Astrocyte (in vitro differentiated cells and primary cell): ENCODE measurements at regions not wholly inside any gene's neighbourhood (a gene's known extent, or its start where the extent isn't known, plus 50 kb on each side); places are given as distances from the start of the nearest gene placed in this dataset.
A peak's percentile ranks its signal among the peaks of the same experiment; 100 is the strongest.

ENCODE experiments used
- DNase-seq: peaks from one replicate; pipeline ENCODE4 v3.0.0-alpha.2; 2010; ENCODE audit warnings: low read depth
- FAIRE-seq: peaks from 2 replicates; lab custom pipeline; 2011; peaks lifted over from hg19 to GRCh38; lab: Jason Lieb, UNC
- H2AFZ ChIP-seq: 2 replicates; pipeline ENCODE4 v1.6.0; 2012; ENCODE audit warnings: low read depth, low read length, inconsistent platforms
- H3K27ac ChIP-seq: 2 replicates; pipeline ENCODE4 v1.5.1; 2011; ENCODE audit warnings: low read depth, low read length, inconsistent platforms
- H3K27me3 ChIP-seq: 2 replicates; pipeline ENCODE4 v1.6.0; 2011; ENCODE audit warnings: low read length, inconsistent platforms; ENCODE audit not compliant: insufficient read depth
- H3K36me3 ChIP-seq: 2 replicates; pipeline ENCODE4 v1.5.1; 2011; ENCODE audit warnings: low read length, inconsistent platforms; ENCODE audit not compliant: insufficient read depth
- H3K4me1 ChIP-seq: 2 replicates; pipeline ENCODE4 v1.5.1; 2011; ENCODE audit warnings: low read length, inconsistent platforms; ENCODE audit not compliant: insufficient read depth
- H3K4me2 ChIP-seq: 2 replicates; pipeline ENCODE4 v1.6.0; 2012; ENCODE audit warnings: low read length, inconsistent platforms
- H3K4me3 ChIP-seq: 2 replicates; pipeline ENCODE4 v1.5.1; 2011; ENCODE audit warnings: low read depth, mild to moderate bottlenecking, low read length, inconsistent platforms; ENCODE audit not compliant: insufficient read depth
- H3K79me2 ChIP-seq: 2 replicates; pipeline ENCODE4 v1.6.0; 2012; ENCODE audit warnings: mild to moderate bottlenecking, low read length, inconsistent platforms; ENCODE audit not compliant: insufficient read depth
- H3K9ac ChIP-seq: 2 replicates; pipeline ENCODE4 v1.6.0; 2012; ENCODE audit warnings: mild to moderate bottlenecking, low read length, inconsistent platforms
- H3K9me3 ChIP-seq: 2 replicates; pipeline ENCODE4 v1.5.1; 2012; ENCODE audit warnings: low read depth, mild to moderate bottlenecking, low read length, inconsistent platforms; ENCODE audit not compliant: insufficient read depth
- H4K20me1 ChIP-seq: 2 replicates; pipeline ENCODE4 v1.6.0; 2012; ENCODE audit warnings: low read length, inconsistent platforms; ENCODE audit not compliant: insufficient read depth
- H3K27ac Mint-ChIP-seq: one replicate; pipeline ENCODE4 v1.8.0; 2021; ENCODE audit warnings: mild to moderate bottlenecking, mixed read lengths; ENCODE audit not compliant: unreplicated experiment
- H3K27me3 Mint-ChIP-seq: one replicate; pipeline ENCODE4 v1.8.0; 2021; ENCODE audit warnings: low read depth, mixed read lengths; ENCODE audit not compliant: unreplicated experiment
- H3K36me3 Mint-ChIP-seq: one replicate; pipeline ENCODE4 v1.8.0; 2021; ENCODE audit warnings: low read depth, mixed read lengths; ENCODE audit not compliant: unreplicated experiment
- H3K4me1 Mint-ChIP-seq: one replicate; pipeline ENCODE4 v1.8.0; 2021; ENCODE audit warnings: low read depth, mixed read lengths; ENCODE audit not compliant: unreplicated experiment
- H3K4me3 Mint-ChIP-seq: one replicate; pipeline ENCODE4 v1.8.0; 2021; ENCODE audit warnings: mild to moderate bottlenecking, moderate library complexity, mixed read lengths; ENCODE audit not compliant: unreplicated experiment
- H3K9me3 Mint-ChIP-seq: one replicate; pipeline ENCODE4 v1.8.0; 2021; ENCODE audit warnings: mild to moderate bottlenecking, mixed read lengths; ENCODE audit not compliant: unreplicated experiment
- CTCF ChIP-seq: IDR thresholded peaks from 2 replicates; pipeline ENCODE4 v1.5.1; 2011; ENCODE audit warnings: low read depth, mild to moderate bottlenecking, inconsistent platforms, low read length, moderate library complexity; ENCODE audit not compliant: insufficient read depth
- EZH2 ChIP-seq: IDR thresholded peaks from 2 replicates; pipeline ENCODE4 v1.6.1; 2012; ENCODE audit warnings: mild to moderate bottlenecking, low read length, inconsistent platforms; ENCODE audit not compliant: insufficient read depth

DNA sequence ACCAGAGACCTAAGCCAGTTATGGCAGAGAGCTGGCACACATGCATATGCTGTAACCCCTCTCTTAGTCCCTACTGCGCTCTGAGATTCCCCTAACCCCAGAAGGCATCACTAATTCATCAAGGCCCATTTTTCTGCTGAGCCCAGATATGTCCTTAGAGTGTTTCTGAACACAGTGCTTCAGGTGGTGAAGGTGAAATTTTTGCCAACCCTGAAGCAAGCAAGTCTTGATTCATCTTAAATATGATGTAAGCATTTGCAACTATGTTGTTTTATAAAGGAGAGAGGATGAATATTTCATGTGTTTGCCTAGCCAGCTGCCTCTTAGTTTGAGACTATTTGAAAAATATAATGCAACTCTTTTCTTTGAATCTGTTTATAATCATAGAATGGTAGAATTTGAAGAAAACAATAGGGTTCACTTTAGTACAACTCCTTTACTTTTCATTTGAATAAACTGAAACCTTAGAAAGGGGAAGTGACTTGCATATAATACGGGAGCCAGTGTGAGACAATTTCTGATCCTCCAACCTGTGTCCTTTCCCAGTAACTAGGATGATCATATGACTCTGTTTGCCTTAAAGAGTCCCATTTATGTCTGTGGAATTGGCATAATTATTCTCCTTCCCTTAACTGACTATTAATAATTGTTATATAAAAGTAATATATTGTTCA lies 194.3 kb upstream of the MTNR1B start:
- H3K4me3 Mint-ChIP-seq: no peak overlapping the region
- no peak overlapping the region for H3K9ac ChIP-seq
- no peaks in the 10 kb centered on the region for H3K27me3 Mint-ChIP-seq
- no peak overlapping the region for H3K4me3 ChIP-seq
- peaks cover 8% of the 10 kb centered on the region for H3K36me3 Mint-ChIP-seq
- H4K20me1 ChIP-seq: no peaks in the 10 kb centered on the region
- no peak for DNase-seq
- H3K9me3 ChIP-seq: no peaks in the 10 kb centered on the region
- no peak overlapping the region for H3K4me2 ChIP-seq
- no peaks in the 10 kb centered on the region for H3K4me1 ChIP-seq
- no peak overlapping the region for H3K27ac Mint-ChIP-seq
- H2AFZ ChIP-seq: no peak overlapping the region
- no peaks in the 10 kb centered on the region for H3K36me3 ChIP-seq
- peaks cover 12% of the 10 kb centered on the region for H3K4me1 Mint-ChIP-seq
- H3K27ac ChIP-seq: no peak overlapping the region
- H3K27me3 ChIP-seq: no peaks in the 10 kb centered on the region
- TF ChIP-seq EZH2 (no peak), CTCF (no peak)
- FAIRE-seq: no peak
- no peaks in the 10 kb centered on the region for H3K9me3 Mint-ChIP-seq
- H3K79me2 ChIP-seq: no peaks in the 10 kb centered on the region

DNA sequence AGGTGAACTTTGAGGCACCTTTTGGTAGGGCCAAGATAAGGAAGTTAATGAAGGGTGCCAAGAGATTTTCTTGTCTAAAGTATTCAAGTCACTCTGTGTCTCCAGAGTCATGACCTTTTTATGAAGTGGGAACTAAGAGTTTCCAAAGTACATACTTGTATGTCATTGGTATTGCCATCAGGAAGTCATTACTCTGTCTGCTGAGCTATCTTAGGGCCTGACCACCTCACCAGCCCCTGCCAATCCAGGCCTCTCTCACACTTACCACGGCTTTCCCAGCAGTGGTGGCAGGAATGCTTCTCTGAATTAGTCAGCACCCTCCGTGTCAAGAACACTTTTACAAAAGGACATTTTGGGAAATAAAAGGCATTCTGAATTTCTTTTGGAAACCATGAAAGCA lies 192.8 kb upstream of the MTNR1B start:
- Mint-ChIP-seq H3K27ac (peak overlapping the region; percentile 14), H3K36me3 (peaks cover 8% of the 10 kb centered on the region), H3K27me3 (no peaks in the 10 kb centered on the region), H3K4me1 (peaks cover 12% of the 10 kb centered on the region), H3K9me3 (no peaks in the 10 kb centered on the region), H3K4me3 (no peak overlapping the region)
- TF ChIP-seq EZH2 (no peak), CTCF (no peak)
- no peak overlapping the region for H3K4me2 ChIP-seq
- H3K9ac ChIP-seq: no peak overlapping the region
- H4K20me1 ChIP-seq: no peaks in the 10 kb centered on the region
- no peaks in the 10 kb centered on the region for H3K4me1 ChIP-seq
- H2AFZ ChIP-seq: peak overlapping the region; percentile 0
- no peaks in the 10 kb centered on the region for H3K36me3 ChIP-seq
- no peaks in the 10 kb centered on the region for H3K27me3 ChIP-seq
- H3K9me3 ChIP-seq: no peaks in the 10 kb centered on the region
- H3K79me2 ChIP-seq: no peaks in the 10 kb centered on the region
- DNase-seq (peak; percentile 55), FAIRE-seq (no peak)
- H3K27ac ChIP-seq: no peak overlapping the region
- H3K4me3 ChIP-seq: no peak overlapping the region

- Histone ChIP-seq H3K4me1 (no peaks in the 10 kb centered on the region), H3K27me3 (no peaks in the 10 kb centered on the region), H3K4me2 (no peak overlapping the region), H4K20me1 (no peaks in the 10 kb centered on the region), H3K36me3 (no peaks in the 10 kb centered on the region), H3K9me3 (no peaks in the 10 kb centered on the region), H3K27ac (no peak overlapping the region), H3K4me3 (no peak overlapping the region), H3K9ac (no peak overlapping the region), H3K79me2 (no peaks in the 10 kb centered on the region), H2AFZ (no peak overlapping the region)
- Mint-ChIP-seq H3K27ac (no peak overlapping the region), H3K36me3 (peaks cover 8% of the 10 kb centered on the region), H3K9me3 (no peaks in the 10 kb centered on the region), H3K4me3 (no peak overlapping the region), H3K4me1 (peaks cover 12% of the 10 kb centered on the region), H3K27me3 (no peaks in the 10 kb centered on the region)
- no peak for FAIRE-seq
- no peak for DNase-seq
- TF ChIP-seq CTCF (no peak), EZH2 (no peak)
Measured at GRCh38 chr11:92779746-92780145, 189.7 kb upstream of the MTNR1B start.
